GM10248 (cell line): ENCODE measurements at regions not wholly inside any gene's neighbourhood (a gene's known extent, or its start where the extent isn't known, plus 50 kb on each side); places are given as distances from the start of the nearest gene placed in this dataset.

Experiments used
- CTCF ChIA-PET: fragments of 300-600 bp; sonication (Branson Sonifier 250); formaldehyde crosslinking; extraction: SDS; loops from one replicate; lab custom pipeline; 2021; ENCODE audit warnings: antibody characterized with exemption; lab: Yijun Ruan, JAX
- POLR2A ChIA-PET: fragments of 350-650 bp; sonication (Branson Sonifier 250); formaldehyde crosslinking; extraction: SDS; loops from one replicate; lab custom pipeline; 2020; ENCODE audit warnings: antibody characterized with exemption; lab: Yijun Ruan, JAX
- DNase-seq: peaks from one replicate; pipeline ENCODE4 v3.0.0; 2012; ENCODE audit errors: extremely low spot score
- TF ChIP-seq, protein P1 (sequence below): IDR thresholded peaks from 2 replicates; pipeline ENCODE4 v1.5.1; 2012; ENCODE audit warnings: mild to moderate bottlenecking, low read depth; ENCODE audit errors: extremely low read depth, missing control alignments, control extremely low read depth

DNA sequence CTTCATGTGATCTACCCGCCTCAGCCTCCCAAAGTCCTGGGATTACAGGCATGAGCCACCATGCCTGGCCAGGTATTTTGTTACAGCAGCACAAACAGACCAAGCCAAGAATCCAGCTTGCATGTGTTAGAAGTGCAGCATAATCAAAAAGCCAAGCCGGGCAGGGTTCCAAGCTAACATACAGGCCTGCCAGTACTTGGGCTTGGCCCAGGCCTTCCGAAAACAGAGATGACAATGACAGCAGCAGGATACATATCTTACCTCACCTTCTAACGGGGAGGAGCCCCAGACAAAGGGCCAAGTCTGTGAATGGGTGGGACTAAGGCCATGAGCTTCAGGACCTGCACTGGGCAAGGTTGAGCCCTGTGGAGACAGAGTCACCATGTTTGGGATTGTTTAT lies 91.4 kb upstream of the ZNF462 start:
- DNase-seq, result no peak
- TF ChIP-seq, protein P1, sequence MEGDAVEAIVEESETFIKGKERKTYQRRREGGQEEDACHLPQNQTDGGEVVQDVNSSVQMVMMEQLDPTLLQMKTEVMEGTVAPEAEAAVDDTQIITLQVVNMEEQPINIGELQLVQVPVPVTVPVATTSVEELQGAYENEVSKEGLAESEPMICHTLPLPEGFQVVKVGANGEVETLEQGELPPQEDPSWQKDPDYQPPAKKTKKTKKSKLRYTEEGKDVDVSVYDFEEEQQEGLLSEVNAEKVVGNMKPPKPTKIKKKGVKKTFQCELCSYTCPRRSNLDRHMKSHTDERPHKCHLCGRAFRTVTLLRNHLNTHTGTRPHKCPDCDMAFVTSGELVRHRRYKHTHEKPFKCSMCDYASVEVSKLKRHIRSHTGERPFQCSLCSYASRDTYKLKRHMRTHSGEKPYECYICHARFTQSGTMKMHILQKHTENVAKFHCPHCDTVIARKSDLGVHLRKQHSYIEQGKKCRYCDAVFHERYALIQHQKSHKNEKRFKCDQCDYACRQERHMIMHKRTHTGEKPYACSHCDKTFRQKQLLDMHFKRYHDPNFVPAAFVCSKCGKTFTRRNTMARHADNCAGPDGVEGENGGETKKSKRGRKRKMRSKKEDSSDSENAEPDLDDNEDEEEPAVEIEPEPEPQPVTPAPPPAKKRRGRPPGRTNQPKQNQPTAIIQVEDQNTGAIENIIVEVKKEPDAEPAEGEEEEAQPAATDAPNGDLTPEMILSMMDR, result no peak
- ChIA-PET POLR2A (no interaction called here), CTCF (no interaction called here)

DNA sequence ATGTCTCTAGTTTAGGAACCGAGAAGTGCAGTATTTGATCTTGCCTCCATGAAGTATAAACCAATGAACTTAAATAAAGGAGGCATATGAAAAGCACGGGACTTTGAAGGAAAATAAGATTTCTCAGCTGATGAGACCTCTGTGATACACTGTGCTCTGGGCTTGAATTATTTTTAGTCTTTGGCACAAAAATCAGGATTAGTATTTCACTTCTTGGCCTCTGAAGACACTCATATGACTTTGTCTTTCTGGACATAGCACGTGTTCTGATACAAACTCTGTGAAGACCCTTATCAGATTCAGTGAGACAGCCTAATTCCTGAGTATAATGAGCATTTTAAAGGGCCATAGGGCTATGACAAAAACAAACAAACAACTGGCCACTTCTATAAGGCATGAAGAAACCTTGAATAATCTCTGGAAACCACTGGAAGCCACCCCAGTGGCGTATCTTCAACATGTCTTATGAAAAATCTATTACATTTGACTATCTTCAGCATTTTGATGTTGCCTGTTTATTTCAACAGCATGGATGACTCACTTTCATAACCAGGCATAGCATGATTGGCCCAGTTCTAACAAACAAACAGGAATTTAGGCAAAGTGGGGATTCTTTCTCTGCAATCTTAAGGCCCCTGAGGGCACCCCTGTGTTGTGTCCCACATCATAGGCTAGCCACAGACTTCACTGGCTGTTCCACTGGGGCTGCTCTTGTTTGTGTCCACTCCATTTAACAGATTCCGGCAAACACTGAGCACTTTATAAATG lies 90.3 kb upstream of the ZNF462 start:
- ChIA-PET CTCF (no interaction called here), POLR2A (no interaction called here)
- DNase-seq, result no peak
- TF ChIP-seq, protein P1, result no peak

DNA sequence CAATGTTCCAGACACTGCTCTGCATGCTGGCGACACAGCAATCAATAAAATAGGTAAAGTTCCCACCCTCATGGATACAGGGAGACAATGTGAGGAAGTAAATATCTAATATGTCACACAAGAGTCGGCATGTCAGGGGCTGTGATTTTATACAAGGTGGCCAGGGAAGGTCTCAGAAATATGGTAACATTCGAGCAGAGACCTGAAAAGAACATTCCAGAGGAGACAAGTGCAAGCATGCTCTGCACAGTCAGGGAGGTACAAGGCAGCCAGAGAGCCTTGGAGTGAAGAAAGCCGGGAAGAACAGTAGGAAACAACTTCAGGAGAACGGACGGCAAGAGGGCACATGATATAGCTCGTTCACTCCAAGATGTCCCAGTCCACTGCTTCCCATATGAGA lies 89.2 kb upstream of the ZNF462 start:
- TF ChIP-seq, protein P1, result no peak
- ChIA-PET POLR2A (no interaction called here), CTCF (interaction anchor here (1.4 kb wide), 1 partner anchor 890 kb away, joined by 3 read pairs; no protein-coding TSS in a partner anchor)
- no peak for DNase-seq

DNA sequence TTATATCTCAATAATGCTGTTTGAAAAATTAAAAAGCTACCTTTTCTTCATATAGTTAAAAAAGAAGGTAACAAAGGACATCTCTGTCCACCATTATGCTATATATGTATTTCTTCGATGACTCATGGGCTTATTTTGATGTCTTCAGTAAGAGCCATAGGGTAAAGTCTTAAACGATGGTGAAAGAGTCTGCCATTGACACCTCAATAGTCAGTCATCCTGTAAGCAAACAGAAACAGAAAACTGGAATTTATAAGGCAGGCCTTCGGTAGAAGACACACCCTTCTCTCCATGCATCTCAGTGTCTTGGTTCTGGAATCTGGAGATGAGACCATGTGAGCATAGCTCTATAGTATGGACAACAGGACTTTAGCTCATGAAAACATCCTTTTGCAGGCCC lies 87.0 kb upstream of the ZNF462 start:
- CTCF ChIA-PET, result interaction anchor here (1.1 to 1.9 kb wide), 2 partner anchors 11 to 19 kb away, joined by 4 read pairs; no protein-coding TSS in a partner anchor

DNA sequence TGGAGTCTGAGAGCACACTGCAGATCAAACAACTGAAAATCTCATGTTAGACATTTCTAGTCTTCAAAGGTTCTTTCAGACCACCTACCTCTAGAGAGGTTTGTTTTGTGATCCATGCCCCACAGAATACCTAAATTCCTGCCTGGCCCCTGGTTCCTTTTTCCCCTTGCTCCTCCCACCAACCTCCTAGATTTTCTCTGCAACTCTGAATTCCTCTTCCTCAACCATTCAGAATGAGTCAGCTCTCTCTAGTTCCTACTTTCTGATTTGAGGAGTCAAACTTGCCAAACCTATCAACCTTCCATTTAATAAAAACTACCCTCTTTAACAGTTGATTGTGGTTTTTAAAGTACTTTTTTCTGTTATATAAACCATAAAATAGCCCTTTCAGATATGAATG lies 83.2 kb upstream of the ZNF462 start:
- TF ChIP-seq, protein P1, result no peak
- ChIA-PET POLR2A (no interaction called here), CTCF (interaction anchor here (1.4 kb wide), 1 partner anchor 29 kb away, joined by 3 read pairs; no protein-coding TSS in a partner anchor)
- no peak for DNase-seq

More for the DNA sequence above, 87.0 kb upstream of the ZNF462 start:
- POLR2A ChIA-PET, result no interaction called here
- TF ChIP-seq, protein P1, result no peak
- no peak for DNase-seq

DNA sequence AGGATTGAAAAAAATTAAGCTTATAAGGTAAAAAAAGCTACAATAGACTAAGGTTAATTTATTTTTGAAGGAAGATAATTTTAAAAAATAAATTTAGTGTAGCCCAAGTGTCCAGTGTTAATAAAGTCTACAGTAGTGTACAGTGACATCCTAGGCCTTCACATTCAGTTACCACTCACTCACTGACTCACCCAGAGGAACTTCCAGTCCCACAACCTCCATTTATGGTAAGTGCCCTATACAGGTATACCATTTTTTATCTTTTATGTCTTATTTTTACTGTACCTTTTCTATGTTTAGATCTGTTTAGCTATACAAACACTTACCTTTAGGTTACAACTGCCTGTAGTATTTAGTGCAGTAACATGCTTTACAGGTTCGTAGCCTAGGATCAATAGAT lies 79.8 kb upstream of the ZNF462 start:
- ChIA-PET CTCF (no interaction called here), POLR2A (no interaction called here)
- DNase-seq, result no peak
- TF ChIP-seq, protein P1, result no peak
